ENCODE measurements at regions not wholly inside any gene's neighbourhood (a gene's known extent, or its start where the extent isn't known, plus 50 kb on each side); places are given as distances from the start of the nearest gene placed in this dataset.
A peak's percentile ranks its signal among the peaks of the same experiment; 100 is the strongest.

GRCh38 chr7:12504149-12504548 is 66.4 kb upstream of the SCIN start:
- H3K4me3 ChIP-seq (ENCODE audit: control insufficient read depth, low read depth, low read length) = no peak overlapping the region
- TF ChIP-seq, protein P1, sequence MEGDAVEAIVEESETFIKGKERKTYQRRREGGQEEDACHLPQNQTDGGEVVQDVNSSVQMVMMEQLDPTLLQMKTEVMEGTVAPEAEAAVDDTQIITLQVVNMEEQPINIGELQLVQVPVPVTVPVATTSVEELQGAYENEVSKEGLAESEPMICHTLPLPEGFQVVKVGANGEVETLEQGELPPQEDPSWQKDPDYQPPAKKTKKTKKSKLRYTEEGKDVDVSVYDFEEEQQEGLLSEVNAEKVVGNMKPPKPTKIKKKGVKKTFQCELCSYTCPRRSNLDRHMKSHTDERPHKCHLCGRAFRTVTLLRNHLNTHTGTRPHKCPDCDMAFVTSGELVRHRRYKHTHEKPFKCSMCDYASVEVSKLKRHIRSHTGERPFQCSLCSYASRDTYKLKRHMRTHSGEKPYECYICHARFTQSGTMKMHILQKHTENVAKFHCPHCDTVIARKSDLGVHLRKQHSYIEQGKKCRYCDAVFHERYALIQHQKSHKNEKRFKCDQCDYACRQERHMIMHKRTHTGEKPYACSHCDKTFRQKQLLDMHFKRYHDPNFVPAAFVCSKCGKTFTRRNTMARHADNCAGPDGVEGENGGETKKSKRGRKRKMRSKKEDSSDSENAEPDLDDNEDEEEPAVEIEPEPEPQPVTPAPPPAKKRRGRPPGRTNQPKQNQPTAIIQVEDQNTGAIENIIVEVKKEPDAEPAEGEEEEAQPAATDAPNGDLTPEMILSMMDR (conservative IDR thresholded peaks at IDR 0.05; ENCODE audit: control insufficient read depth, insufficient read depth, low read depth, low read length) = no peak
- no peak for DNase-seq (ENCODE audit: low read depth)

GRCh38 chr7:12508005-12508404 is 62.5 kb upstream of the SCIN start:
- TF ChIP-seq, protein P1 (conservative IDR thresholded peaks at IDR 0.05; ENCODE audit: control insufficient read depth, insufficient read depth, low read depth, low read length) = no peak
- H3K4me3 ChIP-seq (ENCODE audit: control insufficient read depth, low read depth, low read length) = no peak overlapping the region
- no peak for DNase-seq (ENCODE audit: low read depth)

- no peak overlapping the region for H3K4me3 ChIP-seq (ENCODE audit: control insufficient read depth, low read depth, low read length)
- TF ChIP-seq, protein P1 (conservative IDR thresholded peaks at IDR 0.05; ENCODE audit: control insufficient read depth, insufficient read depth, low read depth, low read length) = no peak
- no peak for DNase-seq (ENCODE audit: low read depth)
Measured at GRCh38 chr7:12508554-12508953, 62.0 kb upstream of the SCIN start.

- no peak overlapping the region for H3K4me3 ChIP-seq (ENCODE audit: control insufficient read depth, low read depth, low read length)
- no peak for DNase-seq (ENCODE audit: low read depth)
- TF ChIP-seq, protein P1 (conservative IDR thresholded peaks at IDR 0.05; ENCODE audit: control insufficient read depth, insufficient read depth, low read depth, low read length) = no peak
Measured at GRCh38 chr7:12517451-12517850, 53.1 kb upstream of the SCIN start.

GRCh38 chr7:12518920-12519681 is 51.4 kb upstream of the SCIN start:
- DNase-seq (ENCODE audit: low read depth) = peak; percentile 17
- H3K4me3 ChIP-seq (ENCODE audit: control insufficient read depth, low read depth, low read length) = no peak overlapping the region
- TF ChIP-seq, protein P1 (conservative IDR thresholded peaks at IDR 0.05; ENCODE audit: control insufficient read depth, insufficient read depth, low read depth, low read length) = peak; percentile 57

- TF ChIP-seq, protein P1 (conservative IDR thresholded peaks at IDR 0.05; ENCODE audit: control insufficient read depth, insufficient read depth, low read depth, low read length) = no peak
- DNase-seq (ENCODE audit: low read depth) = no peak
- no peak overlapping the region for H3K4me3 ChIP-seq (ENCODE audit: control insufficient read depth, low read depth, low read length)
Measured at GRCh38 chr7:12519682-12520009, 50.9 kb upstream of the SCIN start.

All from fibroblast of mammary gland (primary cell).